GM06990 (cell line): ENCODE measurements at regions not wholly inside any gene's neighbourhood (a gene's known extent, or its start where the extent isn't known, plus 50 kb on each side); places are given as distances from the start of the nearest gene placed in this dataset.
A peak's percentile ranks its signal among the peaks of the same experiment; 100 is the strongest.

ENCODE experiments used
- DNase-seq: peaks from one replicate; pipeline ENCODE4 v3.0.0-alpha.2; 2011; ENCODE audit not compliant: insufficient read length; ENCODE audit errors: extremely low read depth
- H3K27me3 ChIP-seq: replicated peaks from 2 replicates; pipeline ENCODE4 v1.6.0; 2011; ENCODE audit warnings: low read length; ENCODE audit not compliant: control insufficient read depth, insufficient read depth
- H3K36me3 ChIP-seq: 2 replicates; pipeline ENCODE4 v1.5.1; 2011; ENCODE audit warnings: low read length; ENCODE audit not compliant: control insufficient read depth, insufficient read depth
- H3K4me3 ChIP-seq: replicated peaks from 2 replicates; pipeline ENCODE4 v1.5.1; 2011; ENCODE audit warnings: low read depth, mild to moderate bottlenecking, control low read depth, low read length
- CTCF ChIP-seq: IDR thresholded peaks from 2 replicates; pipeline ENCODE4 v1.5.1; 2011; ENCODE audit warnings: low read length, control low read depth, mild to moderate bottlenecking, inconsistent platforms; ENCODE audit not compliant: insufficient read depth, poor library complexity, severe bottlenecking

- H3K27me3 ChIP-seq, result no peaks in the 10 kb centered on the region
- no peak overlapping the region for H3K4me3 ChIP-seq
- H3K36me3 ChIP-seq, result no peaks in the 10 kb centered on the region
- no peak for DNase-seq
- no peak for TF ChIP-seq CTCF
Measured at GRCh38 chr4:171049380-171049779, 763.8 kb upstream of the GALNTL6 start.

- Histone ChIP-seq H3K36me3 (no peaks in the 10 kb centered on the region), H3K27me3 (no peaks in the 10 kb centered on the region), H3K4me3 (no peak overlapping the region)
- no peak for TF ChIP-seq CTCF
- DNase-seq, result no peak
Measured at GRCh38 chr4:171042989-171043524, 770.1 kb upstream of the GALNTL6 start.

- H3K4me3 ChIP-seq, result no peak overlapping the region
- no peaks in the 10 kb centered on the region for H3K36me3 ChIP-seq
- H3K27me3 ChIP-seq, result no peaks in the 10 kb centered on the region
- no peak for DNase-seq
- TF ChIP-seq CTCF, result no peak
Measured at GRCh38 chr4:171035909-171036308, 777.3 kb upstream of the GALNTL6 start.

GRCh38 chr4:171031338-171031737 is 781.9 kb upstream of the GALNTL6 start:
- H3K27me3 ChIP-seq, result no peaks in the 10 kb centered on the region
- TF ChIP-seq CTCF, result no peak
- DNase-seq, result no peak
- H3K36me3 ChIP-seq, result no peaks in the 10 kb centered on the region
- H3K4me3 ChIP-seq, result no peak overlapping the region

- TF ChIP-seq CTCF, result no peak
- Histone ChIP-seq H3K27me3 (no peaks in the 10 kb centered on the region), H3K4me3 (no peak overlapping the region), H3K36me3 (no peaks in the 10 kb centered on the region)
- peak; percentile 15 for DNase-seq
Measured at GRCh38 chr4:171025776-171026175, 787.4 kb upstream of the GALNTL6 start.

- H3K27me3 ChIP-seq, result no peaks in the 10 kb centered on the region
- no peak for DNase-seq
- H3K4me3 ChIP-seq, result no peak overlapping the region
- no peaks in the 10 kb centered on the region for H3K36me3 ChIP-seq
- TF ChIP-seq CTCF, result no peak
Measured at GRCh38 chr4:171025343-171025742, 787.9 kb upstream of the GALNTL6 start.
